HG02678 (cell line): ENCODE measurements at regions not wholly inside any gene's neighbourhood (a gene's known extent, or its start where the extent isn't known, plus 50 kb on each side); places are given as distances from the start of the nearest gene placed in this dataset.

Experiments
- ATAC-seq: cut with Tn5 transposase; IDR thresholded peaks from one replicate; pipeline ENCODE4 v1.9.1; 2021; ENCODE audit warnings: mild to moderate bottlenecking, moderate library complexity; ENCODE audit not compliant: unreplicated experiment

GRCh38 chr9:16329671-16330113 is 540.8 kb downstream of the BNC2 start:
- no peak for ATAC-seq

GRCh38 chr9:16331031-16331430 is 539.4 kb downstream of the BNC2 start:
- ATAC-seq, result no peak

- ATAC-seq, result no peak
Observed at GRCh38 chr9:16331527-16331926, 538.9 kb downstream of the BNC2 start.

GRCh38 chr9:16333691-16334090 is 536.8 kb downstream of the BNC2 start:
- ATAC-seq, result no peak

GRCh38 chr9:16335788-16336580 is 534.5 kb downstream of the BNC2 start:
- no peak for ATAC-seq

- no peak for ATAC-seq
Observed at GRCh38 chr9:16336833-16337232, 533.6 kb downstream of the BNC2 start.

GRCh38 chr9:16337322-16338029 is 533.0 kb downstream of the BNC2 start:
- no peak for ATAC-seq

GRCh38 chr9:16341177-16341576 is 529.3 kb downstream of the BNC2 start:
- no peak for ATAC-seq

GRCh38 chr9:16342246-16343020 is 528.0 kb downstream of the BNC2 start:
- ATAC-seq, result no peak

GRCh38 chr9:16343249-16344237 is 526.9 kb downstream of the BNC2 start:
- ATAC-seq, result no peak

- ATAC-seq, result no peak
Observed at GRCh38 chr9:16344343-16344742, 526.1 kb downstream of the BNC2 start.

- ATAC-seq, result no peak
Observed at GRCh38 chr9:16345902-16346301, 524.6 kb downstream of the BNC2 start.

- ATAC-seq, result no peak
Observed at GRCh38 chr9:16347886-16348285, 522.6 kb downstream of the BNC2 start.

GRCh38 chr9:16348531-16348930 is 521.9 kb downstream of the BNC2 start:
- ATAC-seq, result no peak

GRCh38 chr9:16352251-16352650 is 518.2 kb downstream of the BNC2 start:
- no peak for ATAC-seq

GRCh38 chr9:16352791-16353401 is 517.6 kb downstream of the BNC2 start:
- no peak for ATAC-seq

GRCh38 chr9:16356196-16356765 is 514.2 kb downstream of the BNC2 start:
- ATAC-seq, result no peak

GRCh38 chr9:16357828-16358227 is 512.6 kb downstream of the BNC2 start:
- no peak for ATAC-seq

- ATAC-seq, result no peak
Observed at GRCh38 chr9:16358751-16359150, 511.7 kb downstream of the BNC2 start.
